ENCODE measurements at regions not wholly inside any gene's neighbourhood (a gene's known extent, or its start where the extent isn't known, plus 50 kb on each side); places are given as distances from the start of the nearest gene placed in this dataset.

- TF ChIP-seq CTCF (conservative IDR thresholded peaks at IDR 0.05), result no peak
- no peaks in the 10 kb centered on the region for H3K27me3 Mint-ChIP-seq (ENCODE audit: low read depth)
Observed at GRCh38 chr7:84513061-84513460, 318.5 kb upstream of the SEMA3A start.

GRCh38 chr7:84512055-84512454 is 317.5 kb upstream of the SEMA3A start:
- DNase-seq (ENCODE audit: low read depth, low spot score), result no peak
- H3K36me3 Mint-ChIP-seq (ENCODE audit: low read depth), result no peaks in the 10 kb centered on the region
- no peaks in the 10 kb centered on the region for H3K4me1 Mint-ChIP-seq
- TF ChIP-seq CTCF (conservative IDR thresholded peaks at IDR 0.05), result no peak
- H3K27me3 Mint-ChIP-seq (ENCODE audit: low read depth), result no peaks in the 10 kb centered on the region
- no peak overlapping the region for H3K4me3 Mint-ChIP-seq
- no peaks in the 10 kb centered on the region for H3K9me3 Mint-ChIP-seq
- H3K27ac Mint-ChIP-seq (ENCODE audit: unreplicated experiment), result no peak overlapping the region

More at GRCh38 chr7:84513061-84513460, 318.5 kb upstream of the SEMA3A start:
- H3K9me3 Mint-ChIP-seq, result no peaks in the 10 kb centered on the region
- no peak overlapping the region for H3K27ac Mint-ChIP-seq (ENCODE audit: unreplicated experiment)
- no peaks in the 10 kb centered on the region for H3K36me3 Mint-ChIP-seq (ENCODE audit: low read depth)
- DNase-seq (ENCODE audit: low read depth, low spot score), result no peak
- no peaks in the 10 kb centered on the region for H3K4me1 Mint-ChIP-seq
- H3K4me3 Mint-ChIP-seq, result no peak overlapping the region

- H3K4me3 Mint-ChIP-seq, result no peak overlapping the region
- H3K27me3 Mint-ChIP-seq (ENCODE audit: low read depth), result no peaks in the 10 kb centered on the region
- H3K9me3 Mint-ChIP-seq, result no peaks in the 10 kb centered on the region
- no peak overlapping the region for H3K27ac Mint-ChIP-seq (ENCODE audit: unreplicated experiment)
- H3K36me3 Mint-ChIP-seq (ENCODE audit: low read depth), result no peaks in the 10 kb centered on the region
- TF ChIP-seq CTCF (conservative IDR thresholded peaks at IDR 0.05), result no peak
- no peak for DNase-seq (ENCODE audit: low read depth, low spot score)
- no peaks in the 10 kb centered on the region for H3K4me1 Mint-ChIP-seq
Observed at GRCh38 chr7:84510505-84510904, 315.9 kb upstream of the SEMA3A start.

- Mint-ChIP-seq H3K27me3 (ENCODE audit: low read depth) (no peaks in the 10 kb centered on the region), H3K9me3 (no peaks in the 10 kb centered on the region), H3K36me3 (ENCODE audit: low read depth) (no peaks in the 10 kb centered on the region), H3K27ac (ENCODE audit: unreplicated experiment) (no peak overlapping the region), H3K4me3 (no peak overlapping the region), H3K4me1 (no peaks in the 10 kb centered on the region)
- DNase-seq (ENCODE audit: low read depth, low spot score), result no peak
- TF ChIP-seq CTCF (conservative IDR thresholded peaks at IDR 0.05), result no peak
Observed at GRCh38 chr7:84509522-84509921, 314.9 kb upstream of the SEMA3A start.

GRCh38 chr7:84508606-84509005 is 314.0 kb upstream of the SEMA3A start:
- Mint-ChIP-seq H3K4me3 (no peak overlapping the region), H3K4me1 (no peaks in the 10 kb centered on the region), H3K27me3 (ENCODE audit: low read depth) (no peaks in the 10 kb centered on the region), H3K9me3 (no peaks in the 10 kb centered on the region), H3K27ac (ENCODE audit: unreplicated experiment) (no peak overlapping the region), H3K36me3 (ENCODE audit: low read depth) (no peaks in the 10 kb centered on the region)
- DNase-seq (ENCODE audit: low read depth, low spot score), result no peak
- TF ChIP-seq CTCF (conservative IDR thresholded peaks at IDR 0.05), result no peak

GRCh38 chr7:84507529-84507928 is 312.9 kb upstream of the SEMA3A start:
- TF ChIP-seq CTCF (conservative IDR thresholded peaks at IDR 0.05), result no peak
- H3K4me1 Mint-ChIP-seq, result no peaks in the 10 kb centered on the region
- no peak overlapping the region for H3K27ac Mint-ChIP-seq (ENCODE audit: unreplicated experiment)
- no peaks in the 10 kb centered on the region for H3K36me3 Mint-ChIP-seq (ENCODE audit: low read depth)
- H3K9me3 Mint-ChIP-seq, result no peaks in the 10 kb centered on the region
- no peak overlapping the region for H3K4me3 Mint-ChIP-seq
- no peaks in the 10 kb centered on the region for H3K27me3 Mint-ChIP-seq (ENCODE audit: low read depth)
- DNase-seq (ENCODE audit: low read depth, low spot score), result no peak
